Activated naive CD4-positive, alpha-beta T cell treated with anti-CD3 and anti-CD28 coated beads, Interleukin-2, amount 10 ng/mL, durations not matched to agents 7 days and 5 days (primary cell): ENCODE measurements at regions not wholly inside any gene's neighbourhood (a gene's known extent, or its start where the extent isn't known, plus 50 kb on each side); places are given as distances from the start of the nearest gene placed in this dataset.

Experiments used
- CTCF ChIA-PET: fragments of 350-600 bp; sonication (Branson Sonifier 250); formaldehyde crosslinking; loops from one replicate; lab custom pipeline; 2021; ENCODE audit warnings: antibody characterized with exemption; lab: Charles Lee
- DNase-seq: peaks from one replicate; pipeline ENCODE4 v3.0.0-alpha.2; 2020
- H3K27ac Mint-ChIP-seq: one replicate; pipeline ENCODE4 v1.8.0; 2021; ENCODE audit warnings: mild to moderate bottlenecking, moderate library complexity, mixed read lengths
- H3K27me3 Mint-ChIP-seq: one replicate; pipeline ENCODE4 v1.8.0; 2021; ENCODE audit warnings: mild to moderate bottlenecking, mixed read lengths
- H3K36me3 Mint-ChIP-seq: one replicate; pipeline ENCODE4 v1.8.0; 2021; ENCODE audit warnings: mixed read lengths
- H3K4me1 Mint-ChIP-seq: one replicate; pipeline ENCODE4 v1.8.0; 2021; ENCODE audit warnings: mixed read lengths
- H3K4me3 Mint-ChIP-seq: one replicate; pipeline ENCODE4 v1.8.0; 2021; ENCODE audit warnings: mild to moderate bottlenecking, moderate library complexity, mixed read lengths
- H3K9me3 Mint-ChIP-seq: one replicate; pipeline ENCODE4 v1.8.0; 2021; ENCODE audit warnings: mixed read lengths

- H3K4me1 Mint-ChIP-seq = no peaks in the 10 kb centered on the region
- H3K27me3 Mint-ChIP-seq = no peaks in the 10 kb centered on the region
- no peak overlapping the region for H3K27ac Mint-ChIP-seq
- DNase-seq = no peak
- H3K9me3 Mint-ChIP-seq = no peaks in the 10 kb centered on the region
- no peaks in the 10 kb centered on the region for H3K36me3 Mint-ChIP-seq
- CTCF ChIA-PET = no interaction called here
- H3K4me3 Mint-ChIP-seq = no peak overlapping the region
Measured at GRCh38 chr3:181881749-181882148, 170.0 kb downstream of the SOX2 start.

- Mint-ChIP-seq H3K4me1 (no peaks in the 10 kb centered on the region), H3K27me3 (no peaks in the 10 kb centered on the region), H3K4me3 (no peak overlapping the region), H3K36me3 (no peaks in the 10 kb centered on the region), H3K9me3 (no peaks in the 10 kb centered on the region), H3K27ac (no peak overlapping the region)
- CTCF ChIA-PET = no interaction called here
- DNase-seq = no peak
Measured at GRCh38 chr3:181885868-181886630, 174.3 kb downstream of the SOX2 start.

- Mint-ChIP-seq H3K4me1 (no peaks in the 10 kb centered on the region), H3K27me3 (no peaks in the 10 kb centered on the region), H3K36me3 (no peaks in the 10 kb centered on the region), H3K4me3 (no peak overlapping the region), H3K9me3 (no peaks in the 10 kb centered on the region), H3K27ac (no peak overlapping the region)
- no peak for DNase-seq
- CTCF ChIA-PET = no interaction called here
Measured at GRCh38 chr3:181886676-181887075, 175.0 kb downstream of the SOX2 start.

GRCh38 chr3:181887685-181888084, 176.0 kb downstream of the SOX2 start:
- Mint-ChIP-seq H3K27ac (no peak overlapping the region), H3K4me3 (no peak overlapping the region), H3K4me1 (no peaks in the 10 kb centered on the region), H3K9me3 (no peaks in the 10 kb centered on the region), H3K27me3 (no peaks in the 10 kb centered on the region), H3K36me3 (no peaks in the 10 kb centered on the region)
- DNase-seq = no peak
- CTCF ChIA-PET = no interaction called here

GRCh38 chr3:181888234-181888633, 176.5 kb downstream of the SOX2 start:
- Mint-ChIP-seq H3K9me3 (no peaks in the 10 kb centered on the region), H3K27ac (no peak overlapping the region), H3K27me3 (no peaks in the 10 kb centered on the region), H3K36me3 (no peaks in the 10 kb centered on the region), H3K4me3 (no peak overlapping the region), H3K4me1 (no peaks in the 10 kb centered on the region)
- CTCF ChIA-PET = no interaction called here
- DNase-seq = no peak

- no peak for DNase-seq
- Mint-ChIP-seq H3K4me1 (no peaks in the 10 kb centered on the region), H3K4me3 (no peak overlapping the region), H3K36me3 (no peaks in the 10 kb centered on the region), H3K27me3 (no peaks in the 10 kb centered on the region), H3K27ac (no peak overlapping the region), H3K9me3 (no peaks in the 10 kb centered on the region)
- CTCF ChIA-PET = no interaction called here
Measured at GRCh38 chr3:181892848-181893247, 181.1 kb downstream of the SOX2 start.

GRCh38 chr3:181896605-181897004, 184.9 kb downstream of the SOX2 start:
- no peaks in the 10 kb centered on the region for H3K27me3 Mint-ChIP-seq
- H3K9me3 Mint-ChIP-seq = no peaks in the 10 kb centered on the region
- H3K4me1 Mint-ChIP-seq = no peaks in the 10 kb centered on the region
- H3K27ac Mint-ChIP-seq = no peak overlapping the region
- DNase-seq = no peak
- CTCF ChIA-PET = no interaction called here
- no peak overlapping the region for H3K4me3 Mint-ChIP-seq
- no peaks in the 10 kb centered on the region for H3K36me3 Mint-ChIP-seq

- Mint-ChIP-seq H3K4me3 (no peak overlapping the region), H3K4me1 (no peaks in the 10 kb centered on the region), H3K36me3 (no peaks in the 10 kb centered on the region), H3K27me3 (no peaks in the 10 kb centered on the region), H3K9me3 (no peaks in the 10 kb centered on the region), H3K27ac (no peak overlapping the region)
- CTCF ChIA-PET = no interaction called here
- no peak for DNase-seq
Measured at GRCh38 chr3:181899702-181900101, 188.0 kb downstream of the SOX2 start.

GRCh38 chr3:181901626-181902025, 189.9 kb downstream of the SOX2 start:
- Mint-ChIP-seq H3K9me3 (no peaks in the 10 kb centered on the region), H3K27ac (no peak overlapping the region), H3K36me3 (no peaks in the 10 kb centered on the region), H3K4me3 (no peak overlapping the region), H3K4me1 (no peaks in the 10 kb centered on the region), H3K27me3 (no peaks in the 10 kb centered on the region)
- DNase-seq = no peak
- CTCF ChIA-PET = no interaction called here

- no peak for DNase-seq
- H3K4me1 Mint-ChIP-seq = no peaks in the 10 kb centered on the region
- no peaks in the 10 kb centered on the region for H3K36me3 Mint-ChIP-seq
- no peaks in the 10 kb centered on the region for H3K27me3 Mint-ChIP-seq
- H3K9me3 Mint-ChIP-seq = no peaks in the 10 kb centered on the region
- no peak overlapping the region for H3K4me3 Mint-ChIP-seq
- H3K27ac Mint-ChIP-seq = no peak overlapping the region
- CTCF ChIA-PET = no interaction called here
Measured at GRCh38 chr3:181906338-181906737, 194.6 kb downstream of the SOX2 start.

GRCh38 chr3:181909241-181909640, 197.5 kb downstream of the SOX2 start:
- CTCF ChIA-PET = no interaction called here
- Mint-ChIP-seq H3K4me3 (no peak overlapping the region), H3K9me3 (no peaks in the 10 kb centered on the region), H3K27ac (no peak overlapping the region), H3K36me3 (no peaks in the 10 kb centered on the region), H3K4me1 (no peaks in the 10 kb centered on the region), H3K27me3 (no peaks in the 10 kb centered on the region)
- DNase-seq = no peak

GRCh38 chr3:181912384-181912783, 200.7 kb downstream of the SOX2 start:
- H3K36me3 Mint-ChIP-seq = no peaks in the 10 kb centered on the region
- no peak for DNase-seq
- H3K27me3 Mint-ChIP-seq = no peaks in the 10 kb centered on the region
- no peaks in the 10 kb centered on the region for H3K4me1 Mint-ChIP-seq
- no peak overlapping the region for H3K27ac Mint-ChIP-seq
- H3K4me3 Mint-ChIP-seq = no peak overlapping the region
- CTCF ChIA-PET = no interaction called here
- H3K9me3 Mint-ChIP-seq = no peaks in the 10 kb centered on the region

GRCh38 chr3:181913254-181913653, 201.5 kb downstream of the SOX2 start:
- CTCF ChIA-PET = no interaction called here
- Mint-ChIP-seq H3K9me3 (no peaks in the 10 kb centered on the region), H3K27ac (no peak overlapping the region), H3K4me3 (no peak overlapping the region), H3K36me3 (no peaks in the 10 kb centered on the region), H3K27me3 (no peaks in the 10 kb centered on the region), H3K4me1 (no peaks in the 10 kb centered on the region)
- no peak for DNase-seq

- no peak overlapping the region for H3K4me3 Mint-ChIP-seq
Measured at GRCh38 chr3:181915551-181915950, 203.8 kb downstream of the SOX2 start.

GRCh38 chr3:181916013-181916412, 204.3 kb downstream of the SOX2 start:
- H3K4me3 Mint-ChIP-seq = no peak overlapping the region
- CTCF ChIA-PET = no interaction called here
- no peaks in the 10 kb centered on the region for H3K9me3 Mint-ChIP-seq
- no peaks in the 10 kb centered on the region for H3K27me3 Mint-ChIP-seq
- no peak for DNase-seq
- no peaks in the 10 kb centered on the region for H3K36me3 Mint-ChIP-seq
- no peaks in the 10 kb centered on the region for H3K4me1 Mint-ChIP-seq
- H3K27ac Mint-ChIP-seq = no peak overlapping the region

More at GRCh38 chr3:181915551-181915950, 203.8 kb downstream of the SOX2 start:
- Mint-ChIP-seq H3K4me1 (no peaks in the 10 kb centered on the region), H3K27me3 (no peaks in the 10 kb centered on the region), H3K9me3 (no peaks in the 10 kb centered on the region), H3K36me3 (no peaks in the 10 kb centered on the region), H3K27ac (no peak overlapping the region)
- CTCF ChIA-PET = interaction anchor here (0.6 kb wide), 1 partner anchor 692 kb away, joined by 3 read pairs; no protein-coding TSS in a partner anchor
- DNase-seq = no peak
